CD14-positive monocyte (primary cell): ENCODE measurements at regions not wholly inside any gene's neighbourhood (a gene's known extent, or its start where the extent isn't known, plus 50 kb on each side); places are given as distances from the start of the nearest gene placed in this dataset.

ENCODE experiments used
- DNase-seq, 3 donors: peaks; one replicate each; pipeline ENCODE4 v3.0.0-alpha.2; 2011 to 2022
- H2AFZ ChIP-seq: 2 replicates; pipeline ENCODE4 v1.6.0; 2012; ENCODE audit warnings: mild to moderate bottlenecking, low read depth, low read length, inconsistent platforms; ENCODE audit not compliant: insufficient read depth, poor library complexity, severe bottlenecking
- H3K27ac ChIP-seq, 2 donors: 1 replicate in 1 of 2; 2 replicates in 1 of 2; pipeline ENCODE4 v1.5.1; 2012 to 2013; ENCODE audit warnings: low read length in 2 of 2, control low read depth in 1 of 2, inconsistent platforms in 1 of 2, low read depth in 1 of 2, mild to moderate bottlenecking in 1 of 2
- H3K27me3 ChIP-seq, 2 donors: one replicate each; pipeline versions ENCODE4 v1.6.0 to v1.6.1; 2011 to 2013; ENCODE audit warnings: low read length in 2 of 2; ENCODE audit not compliant: control insufficient read depth in 2 of 2, insufficient read depth in 2 of 2
- H3K36me3 ChIP-seq, 2 donors: replicated peaks in 1 of 2; 1 replicate in 1 of 2; 2 replicates in 1 of 2; pipeline versions ENCODE4 v1.5.1 to v1.6.1; 2012 to 2013; ENCODE audit warnings: low read length in 2 of 2, control low read depth in 1 of 2, inconsistent platforms in 1 of 2, mild to moderate bottlenecking in 1 of 2; ENCODE audit not compliant: insufficient read depth in 2 of 2, control insufficient read depth in 1 of 2
- H3K4me1 ChIP-seq, 2 donors: 1 replicate in 1 of 2; 2 replicates in 1 of 2; pipeline versions ENCODE4 v1.5.1 to v1.6.1; 2012 to 2013; ENCODE audit warnings: low read length in 2 of 2, control low read depth in 1 of 2, inconsistent platforms in 1 of 2, mild to moderate bottlenecking in 1 of 2, moderate library complexity in 1 of 2; ENCODE audit not compliant: insufficient read depth in 2 of 2, control insufficient read depth in 1 of 2
- H3K4me2 ChIP-seq: replicated peaks from 2 replicates; pipeline ENCODE3; 2012; ENCODE audit warnings: low read length, moderate library complexity, mild to moderate bottlenecking; ENCODE audit not compliant: poor library complexity, severe bottlenecking; ENCODE audit errors: extremely low read depth
- H3K4me3 ChIP-seq, 3 experiments: fragments of 200-600 bp in 1 of 3; sonication (generic) in 1 of 3; replicated peaks in 1 of 3; 1 replicate in 2 of 3; 2 replicates in 1 of 3; pipeline ENCODE4 v1.5.1; 2011 to 2013; ENCODE audit warnings: low read length in 3 of 3, mild to moderate bottlenecking in 3 of 3, control low read depth in 2 of 3, low read depth in 2 of 3, inconsistent platforms in 1 of 3, moderate library complexity in 1 of 3
- H3K79me2 ChIP-seq: 2 replicates; pipeline ENCODE4 v1.6.0; 2012; ENCODE audit warnings: mild to moderate bottlenecking, control low read depth, inconsistent platforms, low read length, moderate library complexity; ENCODE audit not compliant: insufficient read depth
- H3K9ac ChIP-seq: 2 replicates; pipeline ENCODE4 v1.6.0; 2017; ENCODE audit warnings: low read length, mild to moderate bottlenecking; ENCODE audit not compliant: insufficient read depth, poor library complexity, severe bottlenecking
- H3K9me3 ChIP-seq, 2 donors: replicated peaks in 1 of 2; 1 replicate in 1 of 2; 2 replicates in 1 of 2; pipeline versions ENCODE4 v1.5.1 to v1.6.1; 2012 to 2013; ENCODE audit warnings: low read length in 2 of 2, control low read depth in 1 of 2; ENCODE audit not compliant: control insufficient read depth in 1 of 2, insufficient read depth in 1 of 2
- H4K20me1 ChIP-seq: 2 replicates; pipeline ENCODE4 v1.6.0; 2012; ENCODE audit warnings: mild to moderate bottlenecking, low read length, control low read depth, moderate library complexity; ENCODE audit not compliant: insufficient read depth
- H3K27ac Mint-ChIP-seq, 7 donors: one replicate each; pipeline ENCODE4 v1.8.0; 2020; ENCODE audit warnings: mild to moderate bottlenecking in 7 of 7, mixed read lengths in 7 of 7, moderate library complexity in 6 of 7, inconsistent platforms in 2 of 7
- H3K27me3 Mint-ChIP-seq, 3 donors: one replicate each; pipeline ENCODE4 v1.8.0; 2021 to 2022; ENCODE audit warnings: low read depth in 3 of 3, mild to moderate bottlenecking in 3 of 3, mixed read lengths in 3 of 3, moderate library complexity in 3 of 3, inconsistent platforms in 1 of 3
- H3K36me3 Mint-ChIP-seq, 2 donors: one replicate each; pipeline ENCODE4 v1.8.0; 2020; ENCODE audit warnings: mixed read lengths in 2 of 2, inconsistent platforms in 1 of 2, mild to moderate bottlenecking in 1 of 2
- H3K4me1 Mint-ChIP-seq: one replicate; pipeline ENCODE4 v1.8.0; 2020; ENCODE audit warnings: mild to moderate bottlenecking, mixed read lengths
- H3K4me3 Mint-ChIP-seq, 2 donors: one replicate each; pipeline ENCODE4 v1.8.0; 2020; ENCODE audit warnings: mild to moderate bottlenecking in 2 of 2, mixed read lengths in 2 of 2, moderate library complexity in 1 of 2
- H3K9me3 Mint-ChIP-seq, 7 donors: one replicate each; pipeline ENCODE4 v1.8.0; 2020 to 2022; ENCODE audit warnings: mixed read lengths in 7 of 7, mild to moderate bottlenecking in 6 of 7, moderate library complexity in 6 of 7, inconsistent platforms in 2 of 7
- WGBS: methylation state at CpG from one replicate; pipeline ENCODE4 v1.1.5; 2013; ENCODE audit warnings: missing lambda C conversion rate; ENCODE audit not compliant: insufficient coverage; 5-methylcytosine and 5-hydroxymethylcytosine counted together
- intact Hi-C, 2 donors: fragments of 100-400 bp; cut with micrococcal nuclease; formaldehyde crosslinking; loops; one replicate each; pipeline versions ENCODE4 v1.15.0 to v1.15.1; 2023
- TF ChIP-seq, protein P1 (sequence below): fragments of 200-600 bp; IDR thresholded peaks from one replicate; pipeline ENCODE4 v1.8.0; 2022; ENCODE audit warnings: antibody characterized with exemption, mild to moderate bottlenecking

DNA sequence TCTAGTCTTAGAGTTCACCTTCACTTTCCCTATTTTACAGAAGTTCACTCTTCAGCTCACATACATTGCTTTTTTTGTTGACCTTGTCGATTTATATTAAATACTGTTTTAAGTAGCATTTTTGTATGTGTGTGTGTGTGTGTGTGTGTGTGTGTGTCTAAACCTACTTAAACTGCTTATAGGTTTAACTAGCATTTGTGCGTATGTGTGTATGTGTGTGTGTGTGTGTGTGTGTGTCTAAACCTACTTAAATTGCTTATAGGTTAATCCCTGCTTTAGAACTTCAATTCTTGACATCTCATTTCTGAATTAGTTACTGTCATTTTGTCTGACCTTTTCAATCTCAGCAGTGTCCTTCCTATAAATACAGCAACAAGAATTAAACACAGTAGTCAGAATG lies 254.8 kb upstream of the EPHA3 start:
- no peaks in the 10 kb centered on the region for H3K79me2 ChIP-seq
- peaks cover 0 to 3% of the 10 kb centered on the region in 2 donors for H3K9me3 ChIP-seq
- Mint-ChIP-seq H3K27ac (no peak overlapping the region), H3K27me3 (peaks cover 0 to 2% (median 0%) of the 10 kb centered on the region in 3 donors), H3K4me3 (no peak overlapping the region), H3K9me3 (peaks cover 0 to 5% (median 2%) of the 10 kb centered on the region in 7 donors), H3K4me1 (no peaks in the 10 kb centered on the region), H3K36me3 (no peaks in the 10 kb centered on the region)
- H3K4me1 ChIP-seq = no peaks in the 10 kb centered on the region
- no peak overlapping the region for H2AFZ ChIP-seq
- no peak overlapping the region for H3K4me3 ChIP-seq
- intact Hi-C loops = no loop called here
- no peak overlapping the region for H3K9ac ChIP-seq
- WGBS = no CpG with 5 or more reads among the region's 2 CpGs
- H3K4me2 ChIP-seq = no peak overlapping the region
- H3K27me3 ChIP-seq = no peaks in the 10 kb centered on the region
- no peaks in the 10 kb centered on the region for H3K36me3 ChIP-seq
- no peak for DNase-seq
- TF ChIP-seq, protein P1, sequence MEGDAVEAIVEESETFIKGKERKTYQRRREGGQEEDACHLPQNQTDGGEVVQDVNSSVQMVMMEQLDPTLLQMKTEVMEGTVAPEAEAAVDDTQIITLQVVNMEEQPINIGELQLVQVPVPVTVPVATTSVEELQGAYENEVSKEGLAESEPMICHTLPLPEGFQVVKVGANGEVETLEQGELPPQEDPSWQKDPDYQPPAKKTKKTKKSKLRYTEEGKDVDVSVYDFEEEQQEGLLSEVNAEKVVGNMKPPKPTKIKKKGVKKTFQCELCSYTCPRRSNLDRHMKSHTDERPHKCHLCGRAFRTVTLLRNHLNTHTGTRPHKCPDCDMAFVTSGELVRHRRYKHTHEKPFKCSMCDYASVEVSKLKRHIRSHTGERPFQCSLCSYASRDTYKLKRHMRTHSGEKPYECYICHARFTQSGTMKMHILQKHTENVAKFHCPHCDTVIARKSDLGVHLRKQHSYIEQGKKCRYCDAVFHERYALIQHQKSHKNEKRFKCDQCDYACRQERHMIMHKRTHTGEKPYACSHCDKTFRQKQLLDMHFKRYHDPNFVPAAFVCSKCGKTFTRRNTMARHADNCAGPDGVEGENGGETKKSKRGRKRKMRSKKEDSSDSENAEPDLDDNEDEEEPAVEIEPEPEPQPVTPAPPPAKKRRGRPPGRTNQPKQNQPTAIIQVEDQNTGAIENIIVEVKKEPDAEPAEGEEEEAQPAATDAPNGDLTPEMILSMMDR = no peak
- no peak overlapping the region for H3K27ac ChIP-seq
- H4K20me1 ChIP-seq = no peaks in the 10 kb centered on the region

DNA sequence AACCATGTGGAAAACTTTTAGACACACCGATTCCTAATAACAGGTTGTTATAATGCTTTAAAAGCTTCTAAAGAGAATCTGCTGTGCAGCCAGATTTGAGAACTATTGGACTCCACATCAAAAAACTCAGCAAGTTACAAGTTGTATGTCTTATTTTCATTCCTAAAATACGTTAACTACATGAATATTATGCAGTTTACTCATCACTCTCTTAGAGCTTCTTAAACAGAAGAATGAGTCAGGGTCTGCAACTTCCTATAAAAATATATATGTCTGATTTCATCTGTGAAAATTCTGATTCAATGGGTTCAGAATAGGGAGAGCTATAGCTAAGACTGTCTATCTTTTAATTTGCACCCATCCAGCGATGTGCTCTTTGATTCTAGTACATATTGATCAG lies 244.2 kb upstream of the EPHA3 start:
- H3K4me1 ChIP-seq = no peaks in the 10 kb centered on the region
- H3K79me2 ChIP-seq = no peaks in the 10 kb centered on the region
- no peak overlapping the region for H3K4me3 ChIP-seq
- no peaks in the 10 kb centered on the region for H4K20me1 ChIP-seq
- H2AFZ ChIP-seq = no peak overlapping the region
- peaks cover 2 to 6% (median 3%) of the 10 kb centered on the region in 7 donors for H3K9me3 Mint-ChIP-seq
- no CpG with 5 or more reads among the region's 3 CpGs for WGBS
- H3K27ac ChIP-seq = no peak overlapping the region
- H3K9ac ChIP-seq = no peak overlapping the region
- H3K27me3 Mint-ChIP-seq = no peaks in the 10 kb centered on the region
- H3K27me3 ChIP-seq = no peaks in the 10 kb centered on the region
- TF ChIP-seq, protein P1 = no peak
- no peaks in the 10 kb centered on the region for H3K36me3 ChIP-seq
- H3K4me2 ChIP-seq = no peak overlapping the region
- H3K36me3 Mint-ChIP-seq = no peaks in the 10 kb centered on the region
- H3K4me1 Mint-ChIP-seq = no peaks in the 10 kb centered on the region
- no peak for DNase-seq
- no peak overlapping the region for H3K4me3 Mint-ChIP-seq
- intact Hi-C loops = no loop called here
- peaks cover 0 to 4% of the 10 kb centered on the region in 2 donors for H3K9me3 ChIP-seq
- no peak overlapping the region for H3K27ac Mint-ChIP-seq
